Activated T-helper 2 cell treated with anti-CD3 and anti-CD28 coated beads, Interferon-gamma antibody, Interleukin-2, Interleukin-4, amounts not matched to agents 10 μg/mL and 5 μg/mL and 100 μg/mL, durations not matched to agents 14 hours and 24 hours and 36 hours (primary cell): ENCODE measurements at regions not wholly inside any gene's neighbourhood (a gene's known extent, or its start where the extent isn't known, plus 50 kb on each side); places are given as distances from the start of the nearest gene placed in this dataset.
"Not testable (repeated sequence)": the region's sequence is repeated elsewhere in the genome, so short reads cannot be mapped to it uniquely, and the experiment has no call there.

Experiments used
- DNase-seq: peaks from one replicate; pipeline ENCODE4 v3.0.0; 2021; ENCODE audit warnings: low spot score
- H3K27ac Mint-ChIP-seq: one replicate; pipeline ENCODE4 v1.8.0; 2021; ENCODE audit warnings: mixed read lengths
- H3K27me3 Mint-ChIP-seq: one replicate; pipeline ENCODE4 v1.8.0; 2021; ENCODE audit warnings: low read depth, mixed read lengths
- H3K36me3 Mint-ChIP-seq: one replicate; pipeline ENCODE4 v1.8.0; 2021; ENCODE audit warnings: low read depth, mixed read lengths
- H3K4me1 Mint-ChIP-seq: one replicate; pipeline ENCODE4 v1.8.0; 2021; ENCODE audit warnings: low read depth, mixed read lengths
- H3K4me3 Mint-ChIP-seq: one replicate; pipeline ENCODE4 v1.8.0; 2021; ENCODE audit warnings: low read depth, mild to moderate bottlenecking, moderate library complexity, mixed read lengths
- H3K9me3 Mint-ChIP-seq: one replicate; pipeline ENCODE4 v1.8.0; 2021; ENCODE audit warnings: mixed read lengths
- intact Hi-C: fragments of 100-400 bp; cut with micrococcal nuclease; formaldehyde crosslinking; loops from one replicate; pipeline ENCODE4 v1.15.1; 2023

DNA sequence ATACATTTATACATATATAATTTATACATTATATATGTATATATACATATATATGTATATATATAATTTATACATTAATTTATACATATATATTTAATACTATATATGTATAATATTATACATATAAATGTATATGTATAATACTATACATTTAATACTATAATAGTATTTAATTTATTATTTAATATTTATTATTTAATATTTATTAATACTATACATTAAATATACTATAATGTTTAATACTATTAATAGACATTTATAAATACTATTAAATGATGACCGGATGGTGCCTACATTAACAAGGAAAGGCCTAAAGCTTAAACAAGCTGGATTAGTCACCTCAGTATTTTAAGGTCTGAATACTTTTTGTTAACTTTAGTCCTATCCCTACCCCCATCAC lies 145.9 kb upstream of the HTR1E start:
- no peaks in the 10 kb centered on the region for H3K36me3 Mint-ChIP-seq
- H3K4me1 Mint-ChIP-seq, result no peaks in the 10 kb centered on the region
- no peak overlapping the region for H3K4me3 Mint-ChIP-seq
- intact Hi-C loops, result no loop called here
- no peaks in the 10 kb centered on the region for H3K9me3 Mint-ChIP-seq
- H3K27ac Mint-ChIP-seq, result no peak overlapping the region
- H3K27me3 Mint-ChIP-seq, result no peaks in the 10 kb centered on the region
- no peak for DNase-seq

DNA sequence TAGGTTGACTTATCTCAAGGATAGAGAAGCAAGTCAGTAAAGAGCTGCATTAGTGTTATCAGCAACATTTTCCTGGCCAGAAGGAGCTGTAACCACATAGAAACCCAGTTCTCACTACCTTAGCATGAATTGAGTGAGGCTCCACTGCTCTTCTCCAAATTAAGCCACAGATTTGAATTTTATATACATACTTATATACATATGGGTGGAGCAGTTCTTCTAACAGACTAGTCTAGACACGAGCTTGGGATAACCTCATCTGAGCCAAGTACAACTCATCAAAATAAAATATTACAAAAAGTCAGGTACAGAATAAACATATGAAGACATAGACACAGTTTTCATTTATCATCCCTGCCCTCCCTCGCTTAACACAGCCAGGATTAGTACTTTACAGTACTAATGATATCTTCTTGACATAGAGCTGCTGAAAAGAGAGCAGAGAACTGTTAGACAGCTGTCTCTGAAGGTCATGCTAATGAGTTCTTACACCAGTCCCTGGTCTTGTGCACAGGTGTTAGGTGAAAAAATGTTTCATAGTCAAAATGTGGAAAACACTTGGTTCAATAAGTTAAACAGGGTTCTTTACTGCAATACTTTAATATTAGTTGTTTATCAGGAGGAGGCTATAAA lies 147.4 kb upstream of the HTR1E start:
- H3K27me3 Mint-ChIP-seq, result no peaks in the 10 kb centered on the region
- no peaks in the 10 kb centered on the region for H3K4me1 Mint-ChIP-seq
- no peak overlapping the region for H3K27ac Mint-ChIP-seq
- no peak overlapping the region for H3K4me3 Mint-ChIP-seq
- intact Hi-C loops, result no loop called here
- DNase-seq, result no peak
- H3K9me3 Mint-ChIP-seq, result no peaks in the 10 kb centered on the region
- no peaks in the 10 kb centered on the region for H3K36me3 Mint-ChIP-seq

DNA sequence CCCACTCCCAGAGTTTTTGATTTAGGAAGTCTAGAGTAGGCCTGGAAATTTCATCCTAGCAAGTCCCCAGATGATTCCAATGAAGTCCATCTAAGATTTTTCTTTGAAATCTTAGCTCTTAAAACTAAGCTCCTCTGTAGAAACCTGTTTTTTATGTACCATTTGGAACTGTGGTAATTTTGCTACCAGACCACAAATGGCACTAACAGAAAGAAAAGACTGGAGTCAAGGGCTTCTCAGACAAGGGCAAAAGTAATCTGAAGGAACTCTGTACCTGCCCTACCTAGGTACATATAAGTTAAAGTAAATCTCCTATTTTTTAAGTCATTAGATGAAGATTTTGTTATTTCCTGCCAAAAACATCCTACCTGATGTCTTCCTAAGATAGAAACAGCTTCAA lies 155.0 kb upstream of the HTR1E start:
- no peak overlapping the region for H3K27ac Mint-ChIP-seq
- no peaks in the 10 kb centered on the region for H3K4me1 Mint-ChIP-seq
- intact Hi-C loops, result no loop called here
- no peaks in the 10 kb centered on the region for H3K27me3 Mint-ChIP-seq
- H3K4me3 Mint-ChIP-seq, result no peak overlapping the region
- H3K9me3 Mint-ChIP-seq, result no peaks in the 10 kb centered on the region
- no peaks in the 10 kb centered on the region for H3K36me3 Mint-ChIP-seq
- DNase-seq, result no peak

DNA sequence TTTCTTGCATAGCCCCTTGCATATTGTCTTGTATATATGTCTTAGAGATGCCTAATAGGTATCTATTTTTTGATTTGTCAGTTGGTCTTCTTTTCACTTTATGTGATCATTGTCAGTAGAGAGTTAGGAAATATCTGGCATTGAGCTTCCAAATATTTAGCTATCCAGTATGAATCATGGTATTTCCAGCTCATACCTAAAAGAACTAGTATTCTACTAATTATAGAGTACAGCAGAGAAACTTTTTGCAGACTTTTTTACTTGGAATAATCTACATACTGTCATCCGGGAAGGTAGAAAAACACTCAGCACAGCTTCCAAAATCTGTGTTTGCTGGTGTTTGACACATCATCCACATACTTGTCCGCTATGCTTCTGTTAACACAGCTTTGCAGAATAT lies 156.4 kb upstream of the HTR1E start:
- no peaks in the 10 kb centered on the region for H3K27me3 Mint-ChIP-seq
- no peak overlapping the region for H3K27ac Mint-ChIP-seq
- H3K36me3 Mint-ChIP-seq, result no peaks in the 10 kb centered on the region
- no peak for DNase-seq
- H3K9me3 Mint-ChIP-seq, result no peaks in the 10 kb centered on the region
- no peaks in the 10 kb centered on the region for H3K4me1 Mint-ChIP-seq
- no peak overlapping the region for H3K4me3 Mint-ChIP-seq
- intact Hi-C loops, result no loop called here

DNA sequence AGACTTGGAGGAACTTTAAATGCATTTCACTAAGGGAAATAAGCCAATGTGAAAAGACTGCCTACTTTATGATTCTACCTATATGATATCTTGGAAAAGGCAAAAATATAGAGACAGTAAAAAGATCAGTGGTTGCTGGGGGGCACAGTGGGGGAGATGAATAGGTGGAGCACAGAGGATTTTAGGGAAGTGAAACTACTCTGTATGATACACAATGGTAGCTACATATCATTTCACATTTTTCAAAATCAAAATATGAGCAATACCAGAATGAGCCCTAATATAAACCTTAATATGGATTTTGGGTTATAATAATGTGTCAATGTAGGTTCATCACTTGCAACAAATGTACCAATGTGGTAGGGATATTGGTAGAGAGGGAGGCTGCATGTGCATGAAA lies 161.4 kb upstream of the HTR1E start:
- peaks cover 3% of the 10 kb centered on the region for H3K9me3 Mint-ChIP-seq
- H3K36me3 Mint-ChIP-seq, result no peaks in the 10 kb centered on the region
- H3K4me3 Mint-ChIP-seq, result no peak overlapping the region
- intact Hi-C loops, result no loop called here
- no peaks in the 10 kb centered on the region for H3K4me1 Mint-ChIP-seq
- H3K27me3 Mint-ChIP-seq, result no peaks in the 10 kb centered on the region
- no peak overlapping the region for H3K27ac Mint-ChIP-seq
- no peak for DNase-seq

DNA sequence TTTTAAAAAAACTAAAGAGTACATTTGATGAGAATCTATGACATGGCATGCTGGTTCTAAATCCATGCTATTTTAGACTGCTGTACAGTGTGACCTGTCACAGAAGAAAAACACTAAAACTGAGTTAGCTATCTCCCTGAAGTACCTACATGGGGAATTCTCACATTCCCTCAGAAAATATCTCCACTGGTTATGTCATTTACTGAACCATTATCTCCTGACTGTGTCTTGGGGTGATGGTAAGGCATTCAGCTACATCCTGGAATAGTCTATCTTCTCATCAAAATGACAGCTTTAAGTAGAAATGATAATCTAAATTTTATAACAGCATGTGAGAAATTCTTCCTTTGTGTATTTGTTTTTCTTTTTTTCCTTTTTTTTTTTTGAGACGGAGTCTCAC lies 172.1 kb upstream of the HTR1E start:
- DNase-seq, result no peak
- H3K4me1 Mint-ChIP-seq, result no peaks in the 10 kb centered on the region
- no peaks in the 10 kb centered on the region for H3K36me3 Mint-ChIP-seq
- no peak overlapping the region for H3K4me3 Mint-ChIP-seq
- H3K27ac Mint-ChIP-seq, result no peak overlapping the region
- no peaks in the 10 kb centered on the region for H3K27me3 Mint-ChIP-seq
- peaks cover 35% of the 10 kb centered on the region for H3K9me3 Mint-ChIP-seq
- intact Hi-C loops, result no loop called here

DNA sequence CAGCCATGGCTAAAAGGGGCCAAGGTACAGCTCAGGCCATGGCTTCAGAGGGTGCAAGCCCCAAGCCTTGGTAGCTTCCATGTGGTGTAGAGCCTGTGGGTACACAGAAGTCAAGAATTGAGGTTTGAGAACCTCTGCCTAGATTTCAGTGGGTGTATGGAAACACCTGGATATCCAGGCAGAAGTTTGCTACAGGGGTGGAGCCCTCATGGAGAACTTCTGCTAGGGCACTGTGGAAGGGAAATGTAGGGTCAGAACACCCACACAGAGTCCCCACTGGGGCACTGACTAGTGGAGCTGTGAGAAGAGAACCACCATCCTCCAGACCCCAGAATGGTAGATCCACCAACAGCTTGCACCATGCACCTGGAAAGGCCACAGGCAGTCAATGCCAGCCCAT lies 177.4 kb upstream of the HTR1E start:
- H3K9me3 Mint-ChIP-seq, result peaks cover 31% of the 10 kb centered on the region
- H3K27ac Mint-ChIP-seq, intact Hi-C loops, H3K27me3 Mint-ChIP-seq, H3K36me3 Mint-ChIP-seq, H3K4me1 Mint-ChIP-seq, H3K4me3 Mint-ChIP-seq, DNase-seq: not testable (repeated sequence)

DNA sequence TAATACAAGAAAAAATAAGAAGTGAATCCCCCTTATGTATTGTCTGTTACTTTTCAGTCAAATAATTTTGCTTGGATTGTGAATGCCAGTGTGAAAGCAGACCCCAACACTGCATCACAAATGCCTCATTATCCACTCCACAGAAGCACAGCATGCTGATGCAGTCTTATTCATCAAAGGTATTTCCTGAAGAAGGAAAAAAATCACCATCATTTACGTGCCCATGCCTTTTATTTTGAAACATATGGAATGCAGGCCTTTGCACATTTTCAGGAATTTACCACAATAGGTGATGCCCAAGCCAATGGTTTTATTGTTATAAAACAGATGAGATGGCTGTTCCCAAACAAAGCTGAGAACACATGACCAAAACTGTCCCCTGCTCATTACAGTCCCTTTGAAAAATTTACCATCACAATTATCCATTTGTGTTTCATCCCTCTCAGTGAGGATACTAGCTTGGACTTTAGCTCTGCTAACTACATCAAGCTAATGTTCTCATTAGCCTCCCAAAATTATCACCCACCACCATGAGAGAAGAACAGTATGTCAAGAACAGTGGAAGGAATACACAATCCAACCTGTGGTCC lies 180.6 kb upstream of the HTR1E start:
- DNase-seq, result no peak
- intact Hi-C loops, result no loop called here
- H3K27ac Mint-ChIP-seq, result no peak overlapping the region
- H3K4me1 Mint-ChIP-seq, result no peaks in the 10 kb centered on the region
- H3K36me3 Mint-ChIP-seq, result no peaks in the 10 kb centered on the region
- no peaks in the 10 kb centered on the region for H3K27me3 Mint-ChIP-seq
- H3K9me3 Mint-ChIP-seq, result peaks cover 13% of the 10 kb centered on the region
- H3K4me3 Mint-ChIP-seq, result no peak overlapping the region

DNA sequence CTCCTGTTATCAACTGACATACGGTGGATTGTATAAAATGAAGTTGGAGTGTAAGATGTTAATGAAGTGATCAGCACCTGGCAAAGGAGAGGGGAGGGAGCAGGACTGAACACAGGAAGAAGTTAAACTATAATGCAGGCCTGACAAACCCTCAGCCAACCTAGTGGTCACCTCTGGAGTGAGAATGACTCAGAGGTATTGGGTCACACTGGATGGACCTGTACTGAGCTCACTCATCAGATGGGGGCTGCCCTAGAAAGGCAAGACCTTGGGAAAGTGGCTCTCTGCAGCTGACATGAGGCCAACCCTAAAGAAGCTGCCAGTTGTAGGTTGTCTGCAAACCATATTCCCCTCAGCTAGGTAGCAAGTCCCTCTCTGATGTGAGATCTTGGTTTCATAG lies 193.3 kb upstream of the HTR1E start:
- DNase-seq, result no peak
- no peak overlapping the region for H3K4me3 Mint-ChIP-seq
- no peaks in the 10 kb centered on the region for H3K4me1 Mint-ChIP-seq
- H3K36me3 Mint-ChIP-seq, result no peaks in the 10 kb centered on the region
- H3K27me3 Mint-ChIP-seq, result no peaks in the 10 kb centered on the region
- H3K9me3 Mint-ChIP-seq, result peaks cover 11% of the 10 kb centered on the region
- H3K27ac Mint-ChIP-seq, result no peak overlapping the region
- intact Hi-C loops, result no loop called here

DNA sequence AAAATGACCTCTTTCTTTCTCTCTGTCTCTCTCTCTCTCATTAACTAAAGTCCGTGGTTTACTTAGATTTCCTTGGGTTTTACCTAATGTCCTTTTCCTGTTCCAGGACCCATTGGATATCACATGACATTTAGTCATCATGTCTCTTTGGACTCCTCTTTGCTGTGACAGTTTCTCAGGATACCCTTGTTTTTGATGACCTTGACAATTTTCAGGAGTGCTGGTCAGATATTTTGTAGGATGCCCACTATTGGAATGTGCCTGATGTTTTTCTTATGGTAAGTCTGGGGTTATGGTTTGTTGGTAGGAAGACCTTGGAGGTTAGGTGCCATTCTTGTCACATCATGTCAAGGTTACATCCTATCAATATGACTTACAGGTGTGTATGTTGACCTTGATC lies 199.2 kb upstream of the HTR1E start:
- H3K4me1 Mint-ChIP-seq, result no peaks in the 10 kb centered on the region

DNA sequence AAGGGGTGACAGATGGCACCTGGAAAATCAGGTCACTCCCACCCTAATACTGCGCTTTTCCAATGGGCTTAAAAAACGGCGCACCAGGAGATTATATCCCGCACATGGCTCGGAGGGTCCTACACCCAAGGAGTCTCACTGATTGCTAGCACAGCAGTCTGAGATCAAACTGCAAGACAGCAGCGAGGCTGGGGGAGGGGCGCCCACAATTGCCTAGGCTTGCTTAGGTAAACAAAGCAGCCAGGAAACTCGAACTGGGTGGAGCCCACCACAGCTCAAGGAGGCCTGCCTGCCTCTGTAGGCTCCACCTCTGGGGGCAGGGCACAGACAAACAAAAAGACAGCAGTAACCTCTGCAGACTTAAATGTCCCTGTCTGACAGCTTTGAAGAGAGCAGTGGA lies 205.7 kb upstream of the HTR1E start:
- H3K9me3 Mint-ChIP-seq, result peaks cover 28% of the 10 kb centered on the region
- H3K27me3 Mint-ChIP-seq, H3K4me3 Mint-ChIP-seq, DNase-seq, H3K27ac Mint-ChIP-seq, H3K4me1 Mint-ChIP-seq, H3K36me3 Mint-ChIP-seq, intact Hi-C loops: not testable (repeated sequence)

More for the DNA sequence above, 199.2 kb upstream of the HTR1E start:
- Mint-ChIP-seq H3K36me3 (no peaks in the 10 kb centered on the region), H3K27ac (no peak overlapping the region), H3K9me3 (peaks cover 20% of the 10 kb centered on the region), H3K4me3 (no peak overlapping the region), H3K27me3 (no peaks in the 10 kb centered on the region)
- intact Hi-C loops, result no loop called here
- no peak for DNase-seq

DNA sequence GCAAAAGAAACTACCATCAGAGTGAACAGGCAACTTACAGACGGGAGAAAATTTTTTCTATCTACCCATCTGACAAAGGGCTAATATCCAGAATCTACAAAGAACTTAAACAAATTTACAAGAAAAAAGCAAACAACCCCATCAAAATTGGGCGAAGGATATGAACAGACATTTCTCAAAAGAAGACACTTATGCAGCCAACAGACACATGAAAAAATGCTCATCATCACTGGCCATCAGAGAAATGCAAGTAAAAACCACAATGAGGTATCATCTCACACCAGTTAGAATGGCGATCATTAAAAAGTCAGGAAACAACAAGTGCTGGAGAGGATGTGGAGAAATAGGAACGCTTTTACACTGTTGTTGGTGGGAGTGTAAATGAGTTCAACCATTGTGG lies 206.6 kb upstream of the HTR1E start:
- H3K27me3 Mint-ChIP-seq, H3K27ac Mint-ChIP-seq, intact Hi-C loops, H3K36me3 Mint-ChIP-seq, DNase-seq, H3K4me3 Mint-ChIP-seq, H3K4me1 Mint-ChIP-seq: not testable (repeated sequence)
- peaks cover 28% of the 10 kb centered on the region for H3K9me3 Mint-ChIP-seq

DNA sequence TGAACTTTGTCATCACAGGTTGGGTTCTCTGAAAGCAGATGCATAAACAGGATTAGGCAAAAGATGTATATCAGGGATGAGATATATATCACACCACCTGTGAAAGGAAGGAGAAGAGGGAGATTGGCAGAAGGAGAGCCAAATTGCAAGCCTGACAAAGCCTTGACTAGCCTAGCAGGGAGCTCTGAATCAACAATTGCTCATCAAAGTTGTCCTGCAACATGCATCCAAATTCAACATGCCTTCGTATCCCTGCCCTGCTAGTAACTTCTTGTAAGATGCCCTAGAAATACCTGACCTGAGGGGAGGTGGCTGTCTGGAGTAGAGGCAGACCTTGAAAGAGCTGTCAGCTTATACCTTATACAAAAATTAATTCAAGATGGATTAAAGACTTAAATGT lies 207.1 kb upstream of the HTR1E start:
- no peaks in the 10 kb centered on the region for H3K36me3 Mint-ChIP-seq
- peaks cover 28% of the 10 kb centered on the region for H3K9me3 Mint-ChIP-seq
- H3K27me3 Mint-ChIP-seq, result no peaks in the 10 kb centered on the region
- no peak for DNase-seq
- intact Hi-C loops, result no loop called here
- no peaks in the 10 kb centered on the region for H3K4me1 Mint-ChIP-seq
- no peak overlapping the region for H3K4me3 Mint-ChIP-seq
- no peak overlapping the region for H3K27ac Mint-ChIP-seq

DNA sequence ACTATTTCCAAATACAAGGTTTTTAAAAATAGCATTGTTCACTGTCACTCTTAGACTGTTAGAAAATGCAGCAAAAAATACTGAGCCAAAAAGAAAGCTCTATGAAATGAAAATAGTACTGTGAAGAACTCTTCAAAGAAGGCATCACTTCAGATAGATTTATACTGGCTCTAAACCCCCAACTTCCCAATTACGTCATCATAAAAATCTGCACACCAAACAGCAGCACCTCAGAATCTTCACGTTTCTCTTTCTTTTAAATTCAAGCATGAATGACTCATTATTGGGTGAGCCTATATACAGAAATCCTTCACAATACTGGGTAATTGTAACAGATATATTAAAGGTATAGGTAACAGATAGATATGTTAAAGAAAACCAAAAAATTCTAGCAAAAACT lies 208.4 kb upstream of the HTR1E start:
- Mint-ChIP-seq H3K27me3 (no peaks in the 10 kb centered on the region), H3K27ac (no peak overlapping the region), H3K4me1 (no peaks in the 10 kb centered on the region), H3K9me3 (peaks cover 25% of the 10 kb centered on the region), H3K4me3 (no peak overlapping the region), H3K36me3 (no peaks in the 10 kb centered on the region)
- intact Hi-C loops, result no loop called here
- no peak for DNase-seq
